ENCODE measurements at regions not wholly inside any gene's neighbourhood (a gene's known extent, or its start where the extent isn't known, plus 50 kb on each side); places are given as distances from the start of the nearest gene placed in this dataset.

GRCh38 chr7:91520645-91521044 is 256.4 kb downstream of the FZD1 start:
- no peak for DNase-seq (ENCODE audit: low read depth)

GRCh38 chr7:91526404-91526803 is 262.2 kb downstream of the FZD1 start:
- DNase-seq (ENCODE audit: low read depth), result no peak

GRCh38 chr7:91527460-91527859 is 263.2 kb downstream of the FZD1 start:
- no peak for DNase-seq (ENCODE audit: low read depth)

- DNase-seq (ENCODE audit: low read depth), result no peak
Measured at GRCh38 chr7:91533996-91534395, 269.8 kb downstream of the FZD1 start.

- DNase-seq (ENCODE audit: low read depth), result no peak
Measured at GRCh38 chr7:91537260-91538152, 273.3 kb downstream of the FZD1 start.

- no peak for DNase-seq (ENCODE audit: low read depth)
Measured at GRCh38 chr7:91541641-91542040, 277.4 kb downstream of the FZD1 start.

GRCh38 chr7:91543646-91544045 is 279.4 kb downstream of the FZD1 start:
- no peak for DNase-seq (ENCODE audit: low read depth)

- DNase-seq (ENCODE audit: low read depth), result no peak
Measured at GRCh38 chr7:91549878-91550277, 285.6 kb downstream of the FZD1 start.

GRCh38 chr7:91550931-91551330 is 286.7 kb downstream of the FZD1 start:
- no peak for DNase-seq (ENCODE audit: low read depth)

GRCh38 chr7:91551377-91552175 is 287.3 kb downstream of the FZD1 start:
- peak; percentile 15 for DNase-seq (ENCODE audit: low read depth)

- DNase-seq (ENCODE audit: low read depth), result no peak
Measured at GRCh38 chr7:91553410-91553895, 289.2 kb downstream of the FZD1 start.

GRCh38 chr7:91554883-91555282 is 290.6 kb downstream of the FZD1 start:
- no peak for DNase-seq (ENCODE audit: low read depth)

- no peak for DNase-seq (ENCODE audit: low read depth)
Measured at GRCh38 chr7:91556239-91556638, 292.0 kb downstream of the FZD1 start.

GRCh38 chr7:91556956-91557650 is 292.9 kb downstream of the FZD1 start:
- DNase-seq (ENCODE audit: low read depth), result no peak

- DNase-seq (ENCODE audit: low read depth), result peak; percentile 74
Measured at GRCh38 chr7:91557789-91558404, 293.7 kb downstream of the FZD1 start.

- DNase-seq (ENCODE audit: low read depth), result no peak
Measured at GRCh38 chr7:91559947-91560346, 295.7 kb downstream of the FZD1 start.

GRCh38 chr7:91564101-91564500 is 299.9 kb downstream of the FZD1 start:
- no peak for DNase-seq (ENCODE audit: low read depth)

- no peak for DNase-seq (ENCODE audit: low read depth)
Measured at GRCh38 chr7:91564541-91564940, 300.3 kb downstream of the FZD1 start.

- no peak for DNase-seq (ENCODE audit: low read depth)
Measured at GRCh38 chr7:91565499-91566401, 301.5 kb downstream of the FZD1 start.

- no peak for DNase-seq (ENCODE audit: low read depth)
Measured at GRCh38 chr7:91566402-91566732, 302.1 kb downstream of the FZD1 start.

Data from iris pigment epithelial cell (primary cell).